ENCODE measurements at regions not wholly inside any gene's neighbourhood (a gene's known extent, or its start where the extent isn't known, plus 50 kb on each side); places are given as distances from the start of the nearest gene placed in this dataset.

GRCh38 chr20:12016291-12016690 is 98.6 kb downstream of the BTBD3 start:
- TF ChIP-seq CTCF (IDR thresholded peaks at IDR 0.05) (no peak), EZH2 (IDR thresholded peaks at IDR 0.05; ENCODE audit: borderline replicate concordance, insufficient read depth, low read depth, low read length, poor library complexity, severe bottlenecking) (no peak)

Measured in B cell (primary cell).